Adrenal gland (tissue), 9 donors: ENCODE measurements at regions not wholly inside any gene's neighbourhood (a gene's known extent, or its start where the extent isn't known, plus 50 kb on each side); places are given as distances from the start of the nearest gene placed in this dataset.
"Not testable (repeated sequence)": the region's sequence is repeated elsewhere in the genome, so short reads cannot be mapped to it uniquely, and the experiment has no call there.

Source experiments
- DNase-seq, 7 donors: peaks; one replicate each; pipeline ENCODE4 v3.0.0-alpha.2; 2019 to 2020
- H3K27ac ChIP-seq, 5 donors: fragments of 200-600 bp; sonication (generic) in 4 of 5; 1 replicate in 3 of 5; 2 replicates in 2 of 5; pipeline versions ENCODE4 v1.5.1 to v1.8.0; 2016 to 2020; ENCODE audit warnings: mild to moderate bottlenecking in 1 of 5
- H3K27me3 ChIP-seq: fragments of 200-600 bp; 2 replicates; pipeline ENCODE4 v1.8.0; 2021
- H3K36me3 ChIP-seq, 2 donors: fragments of 200-600 bp; replicated peaks in 1 of 2; 1 replicate in 1 of 2; 2 replicates in 1 of 2; pipeline versions ENCODE4 v1.5.1 to v1.8.0; 2018 to 2022
- H3K4me1 ChIP-seq, 2 donors: fragments of 200-600 bp; replicated peaks in 1 of 2; 1 replicate in 1 of 2; 2 replicates in 1 of 2; pipeline versions ENCODE4 v1.5.1 to v1.8.0; 2018 to 2021
- H3K4me3 ChIP-seq, 4 donors: fragments of 200-600 bp; sonication (generic) in 3 of 4; one replicate each; pipeline ENCODE4 v1.5.1; 2016 to 2018
- H3K9me3 ChIP-seq, 3 donors: fragments of 200-600 bp; sonication (generic) in 1 of 3; replicated peaks in 1 of 3; 1 replicate in 2 of 3; 2 replicates in 1 of 3; pipeline versions ENCODE4 v1.5.1 to v1.8.0; 2016 to 2021
- CTCF ChIP-seq, 6 experiments: fragments of 450-650 bp in 4 of 6; fragments of 200-600 bp in 2 of 6; sonication (generic) in 1 of 6; IDR thresholded peaks; 1 replicate in 5 of 6; 2 replicates in 1 of 6; pipeline versions ENCODE4 v1.5.1 to v1.8.0; 2016 to 2021; ENCODE audit warnings: antibody characterized with exemption in 6 of 6, mild to moderate bottlenecking in 2 of 6, moderate library complexity in 1 of 6
- POLR2A ChIP-seq, 2 donors: fragments of 450-650 bp; IDR thresholded peaks; one replicate each; pipeline ENCODE4 v1.6.1; 2017; ENCODE audit warnings: antibody characterized with exemption in 2 of 2, mild to moderate bottlenecking in 2 of 2, moderate library complexity in 1 of 2
- WGBS, 4 donors: extraction: QIAGEN DNeasy Blood & Tissue Kit in 2 of 4; methylation state at CpG; one replicate each; pipeline versions ENCODE4 v1.1.5 to v1.1.7; 2013 to 2017; 5-methylcytosine and 5-hydroxymethylcytosine counted together
- intact Hi-C, 2 donors: fragments of 100-400 bp; cut with DNase I; formaldehyde crosslinking; loops; one replicate each; pipeline versions ENCODE4 v1.14.1 to v1.15.0; 2022 to 2023
- donor health status: healthy with polysubstance abuse.
- donor health status: Bipolar disorder and iron deficiency.
- donor health status: DM: yes; HTN: yes; CAD: no.
- donor health status: DM: no; HTN: no; CAD: no.
- donor health status: DM: no; HTN: no; CAD: no.

GRCh38 chr12:41652981-41653380 is 464.9 kb downstream of the PDZRN4 start:
- Histone ChIP-seq H3K36me3 (no peaks in the 10 kb centered on the region), H3K9me3 (no peaks in the 10 kb centered on the region), H3K27ac (no peak overlapping the region), H3K4me1 (no peaks in the 10 kb centered on the region), H3K4me3 (no peak overlapping the region), H3K27me3 (no peaks in the 10 kb centered on the region)
- intact Hi-C loops, result no loop called here
- DNase-seq, result no peak
- TF ChIP-seq POLR2A (IDR thresholded peaks at IDR 0.05) (no peak), CTCF (IDR thresholded peaks at IDR 0.05) (no peak)
- 74 to 86% (median 82%) methylated on average over 8 of the region's 8 CpGs for WGBS, 4 donors

DNA sequence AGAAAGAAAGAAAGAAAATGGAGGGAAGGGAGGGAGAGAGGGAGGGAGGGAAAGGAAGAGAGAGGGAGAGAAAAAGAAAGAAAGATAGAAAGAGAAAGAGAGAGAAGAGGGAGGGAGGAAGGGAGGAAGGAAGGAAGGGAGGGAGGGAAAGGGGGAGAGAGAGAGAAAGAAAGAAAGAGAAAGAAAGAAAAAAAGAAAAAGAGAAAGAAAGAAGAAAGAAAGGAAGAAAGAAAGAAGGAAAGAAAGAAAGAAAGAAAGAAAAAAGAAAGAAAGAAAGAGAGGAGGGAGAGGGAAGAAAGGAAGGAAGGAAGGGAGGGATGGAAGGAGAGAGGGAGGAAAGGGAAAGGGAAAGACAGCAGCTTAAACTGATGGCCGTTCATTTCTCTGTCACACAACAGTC is 457.5 kb downstream of the PDZRN4 start:
- Histone ChIP-seq H3K4me3 (no peak overlapping the region), H3K9me3 (no peaks in the 10 kb centered on the region), H3K36me3 (no peaks in the 10 kb centered on the region), H3K27me3 (no peaks in the 10 kb centered on the region), H3K27ac (no peak overlapping the region), H3K4me1 (no peaks in the 10 kb centered on the region)
- 67 to 93% (median 91%) methylated on average over 1 of the region's 1 CpG for WGBS, 4 donors
- TF ChIP-seq POLR2A (IDR thresholded peaks at IDR 0.05), result no peak
- intact Hi-C loops, result no loop called here
- DNase-seq, result no peak

DNA sequence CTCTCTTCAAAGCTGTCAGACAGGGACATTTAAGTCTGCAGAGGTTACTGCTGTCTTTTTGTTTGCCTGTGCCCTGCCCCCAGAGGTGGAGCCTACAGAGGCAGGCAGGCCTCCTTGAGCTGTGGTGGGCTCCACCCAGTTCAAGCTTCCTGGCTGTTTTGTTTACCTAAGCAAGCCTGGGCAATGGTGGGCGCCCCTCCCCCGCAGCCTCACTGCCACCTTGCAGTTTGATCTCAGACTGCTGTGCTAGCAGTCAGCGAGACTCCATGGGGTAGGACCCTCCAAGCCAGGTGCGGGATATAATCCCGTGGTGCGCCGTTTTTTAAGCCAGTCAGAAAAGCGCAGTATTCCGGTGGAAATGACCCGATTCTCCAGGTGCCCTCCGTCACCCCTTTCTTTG is 454.7 kb downstream of the PDZRN4 start:
- H3K36me3 ChIP-seq, DNase-seq, H3K27ac ChIP-seq, H3K4me1 ChIP-seq, H3K27me3 ChIP-seq, intact Hi-C loops, H3K9me3 ChIP-seq, H3K4me3 ChIP-seq: not testable (repeated sequence)
- WGBS, 4 donors, result 85 to 94% (median 88%) methylated on average over 10 to 11 of the region's 11 CpGs

GRCh38 chr12:41636653-41637052 is 448.5 kb downstream of the PDZRN4 start:
- WGBS, 4 donors, result 83 to 95% (median 85%) methylated on average over 4 of the region's 4 CpGs

DNA sequence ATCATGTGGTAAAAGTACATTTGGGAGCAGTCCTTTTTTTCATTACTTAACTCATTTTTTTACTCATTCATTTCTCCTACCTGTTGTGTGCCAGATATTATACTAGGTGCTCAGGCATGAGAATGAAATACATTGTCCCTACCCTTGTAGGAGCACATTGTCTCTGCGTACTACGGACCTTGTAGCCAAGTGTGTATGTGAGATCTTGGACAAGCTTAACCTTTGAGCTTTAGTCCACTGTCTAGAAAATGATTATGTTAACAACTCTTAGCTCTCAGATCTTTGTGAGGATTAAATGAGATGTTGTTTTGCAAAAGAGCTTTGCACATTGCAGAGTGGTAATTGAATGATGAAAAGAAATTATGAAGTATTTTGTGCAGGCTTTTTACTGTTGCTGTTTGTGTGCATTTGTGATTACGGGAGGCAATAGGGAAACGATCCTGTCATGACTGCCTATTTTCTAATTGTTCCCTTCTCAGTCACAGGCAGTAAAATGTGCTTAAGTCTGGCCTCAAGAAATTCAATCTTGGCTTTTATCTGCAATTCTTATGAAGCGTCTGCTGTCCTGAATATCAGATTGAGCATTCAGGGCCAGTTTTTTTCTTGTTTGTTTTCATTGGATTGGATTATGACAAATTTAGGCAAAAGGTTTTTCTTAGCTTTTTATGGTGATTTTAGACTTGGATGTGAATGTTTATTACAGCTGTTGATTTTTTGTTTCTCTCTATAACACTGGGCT is 447.7 kb downstream of the PDZRN4 start:
- H3K27me3 ChIP-seq, result no peaks in the 10 kb centered on the region
- H3K4me1 ChIP-seq, result no peaks in the 10 kb centered on the region
- H3K36me3 ChIP-seq, result no peaks in the 10 kb centered on the region
- WGBS, 4 donors, result 66 to 77% (median 72%) methylated on average over 5 of the region's 5 CpGs
- DNase-seq, result no peak
- no peaks in the 10 kb centered on the region for H3K9me3 ChIP-seq
- no peak overlapping the region for H3K4me3 ChIP-seq
- TF ChIP-seq CTCF (IDR thresholded peaks at IDR 0.05) (no peak), POLR2A (IDR thresholded peaks at IDR 0.05) (no peak)
- H3K27ac ChIP-seq, result no peak overlapping the region
- intact Hi-C loops, result no loop called here

More at GRCh38 chr12:41636653-41637052, 448.5 kb downstream of the PDZRN4 start:
- intact Hi-C loops, result no loop called here
- DNase-seq, result no peak
- Histone ChIP-seq H3K36me3 (no peaks in the 10 kb centered on the region), H3K27me3 (no peaks in the 10 kb centered on the region), H3K9me3 (no peaks in the 10 kb centered on the region), H3K4me3 (no peak overlapping the region), H3K27ac (no peak overlapping the region), H3K4me1 (no peaks in the 10 kb centered on the region)
- no peak for TF ChIP-seq CTCF (IDR thresholded peaks at IDR 0.05)
- TF ChIP-seq POLR2A (IDR thresholded peaks at IDR 0.05), result no peak
